HepG2 (cell line): ENCODE measurements at regions not wholly inside any gene's neighbourhood (a gene's known extent, or its start where the extent isn't known, plus 50 kb on each side); places are given as distances from the start of the nearest gene placed in this dataset.

ENCODE experiments used
- ATAC-seq: fragments of 200-7000 bp; cut with Tn5 transposase; 3 replicates; pipeline ENCODE4 v1.9.1; 2020; ENCODE audit warnings: mild to moderate bottlenecking, moderate library complexity
- BruUV-seq: library from RNA; stranded (reverse); fragments of 400-500 nt; replicated peaks from 2 replicates; lab custom pipeline; 2021; lab: Mats Ljungman, UMichigan
- CTCF ChIA-PET: fragments of 300-600 bp; formaldehyde crosslinking; extraction: SDS; loops from one replicate; lab custom pipeline; 2021; ENCODE audit warnings: low total read pairs, inconsistent platforms, low intra/inter-chr PET ratio; lab: Yijun Ruan, JAX
- POLR2A ChIA-PET: fragments of 350-600 bp; sonication (Branson Sonifier 250); formaldehyde crosslinking; loops from one replicate; lab custom pipeline; 2020; ENCODE audit warnings: antibody characterized with exemption, inconsistent platforms; lab: Yijun Ruan, JAX
- DNase-seq: peaks from one replicate; pipeline ENCODE4 v3.0.0-alpha.2; 2015; ENCODE audit warnings: low spot score
- FAIRE-seq: peaks from 3 replicates; lab custom pipeline; 2011; peaks lifted over from hg19 to GRCh38; lab: Jason Lieb, UNC
- H2AFZ ChIP-seq: one replicate; pipeline ENCODE4 v1.6.1; 2011; ENCODE audit warnings: low read length, inconsistent platforms
- H3K27ac ChIP-seq: fragments of 300-600 bp; 3 replicates; pipeline ENCODE4 v1.8.0; 2011; ENCODE audit warnings: mixed run types, mild to moderate bottlenecking, mixed read lengths, low read length, inconsistent platforms; ENCODE audit not compliant: insufficient read depth; ENCODE audit errors: extremely low read length
- H3K27me3 ChIP-seq, 2 experiments: fragments of 200-600 bp in 1 of 2; 2 replicates in 1 of 2; 3 replicates in 1 of 2; pipeline versions ENCODE4 v1.6.0 to v1.8.0; 2011; ENCODE audit warnings: low read length in 2 of 2, mild to moderate bottlenecking in 2 of 2, moderate library complexity in 2 of 2, inconsistent platforms in 1 of 2; ENCODE audit not compliant: insufficient read depth in 2 of 2, control insufficient read depth in 1 of 2
- H3K36me3 ChIP-seq, 2 experiments: fragments of 200-600 bp in 1 of 2; replicated peaks in 1 of 2; 2 replicates in 1 of 2; 3 replicates in 1 of 2; pipeline versions ENCODE4 v1.5.1 to v1.8.0; 2011; ENCODE audit warnings: low read length in 2 of 2, inconsistent platforms in 1 of 2; ENCODE audit not compliant: insufficient read depth in 2 of 2, control insufficient read depth in 1 of 2
- H3K4me1 ChIP-seq: 2 replicates; pipeline ENCODE4 v1.5.1; 2012; ENCODE audit warnings: low read length, inconsistent platforms; ENCODE audit not compliant: insufficient read depth
- H3K4me2 ChIP-seq: 2 replicates; pipeline ENCODE4 v1.6.0; 2011; ENCODE audit warnings: low read depth, low read length, inconsistent platforms
- H3K4me3 ChIP-seq, 3 experiments: fragments of 200-600 bp in 1 of 3; sonication (generic), shearing (Covaris generic) in 1 of 3; replicated peaks in 1 of 3; 2 replicates each; pipeline ENCODE4 v1.5.1; 2011 to 2016; ENCODE audit warnings: low read length in 3 of 3, inconsistent platforms in 2 of 3, low read depth in 2 of 3, mild to moderate bottlenecking in 2 of 3, control low read depth in 1 of 3, mixed read lengths in 1 of 3; ENCODE audit not compliant: insufficient read depth in 1 of 3
- H3K79me2 ChIP-seq: one replicate; pipeline ENCODE4 v1.6.1; 2011; ENCODE audit warnings: low read length, inconsistent platforms; ENCODE audit not compliant: insufficient read depth
- H3K9ac ChIP-seq: 2 replicates; pipeline ENCODE4 v1.6.0; 2011; ENCODE audit warnings: mild to moderate bottlenecking, low read depth, low read length, inconsistent platforms; ENCODE audit not compliant: insufficient read depth
- H3K9me3 ChIP-seq: 2 replicates; pipeline ENCODE4 v1.5.1; 2012; ENCODE audit warnings: mild to moderate bottlenecking, low read length
- H4K20me1 ChIP-seq: 2 replicates; pipeline ENCODE4 v1.6.0; 2011; ENCODE audit warnings: inconsistent platforms, mild to moderate bottlenecking, low read length, moderate library complexity; ENCODE audit not compliant: insufficient read depth
- ATAD3A ChIP-seq: sonication (generic); formaldehyde crosslinking; IDR thresholded peaks from 2 replicates; pipeline ENCODE4 v1.4.0; 2020; ENCODE audit warnings: missing genetic modification reagents
- CAMTA2 ChIP-seq: sonication (generic); formaldehyde crosslinking; IDR thresholded peaks from 2 replicates; pipeline ENCODE4 v1.4.0; 2020; ENCODE audit warnings: mild to moderate bottlenecking, missing genetic modification reagents, borderline replicate concordance
- CHD4 ChIP-seq: fragments of 200-600 bp; sonication (generic); IDR thresholded peaks from 2 replicates; pipeline ENCODE4 v1.7.0; 2017; ENCODE audit warnings: mild to moderate bottlenecking, low read length, borderline replicate concordance
- TMF1 ChIP-seq: sonication (generic); formaldehyde crosslinking; IDR thresholded peaks from 2 replicates; pipeline ENCODE4 v1.8.1; 2022; ENCODE audit warnings: low read depth, missing genetic modification reagents
- TOE1 ChIP-seq: sonication (generic); formaldehyde crosslinking; IDR thresholded peaks from 2 replicates; pipeline ENCODE4 v1.4.0; 2020; ENCODE audit warnings: mild to moderate bottlenecking, missing genetic modification reagents
- ZKSCAN5 ChIP-seq: sonication (generic); formaldehyde crosslinking; IDR thresholded peaks from 2 replicates; pipeline ENCODE4 v1.5.1; 2020; ENCODE audit warnings: mild to moderate bottlenecking, missing genetic modification reagents
- ZNF143 ChIP-seq: sonication (generic); formaldehyde crosslinking; IDR thresholded peaks from 2 replicates; pipeline ENCODE4 v1.4.0; 2020; ENCODE audit warnings: missing genetic modification reagents
- ZNF225 ChIP-seq: sonication (generic); formaldehyde crosslinking; IDR thresholded peaks from 2 replicates; pipeline ENCODE4 v1.4.0; 2020; ENCODE audit warnings: mild to moderate bottlenecking, missing genetic modification reagents
- ZNF678 ChIP-seq: sonication (generic); formaldehyde crosslinking; IDR thresholded peaks from 2 replicates; pipeline ENCODE4 v1.4.0; 2020; ENCODE audit warnings: mild to moderate bottlenecking, missing genetic modification reagents
- ZNF749 ChIP-seq: sonication (generic); formaldehyde crosslinking; IDR thresholded peaks from 2 replicates; pipeline ENCODE4 v1.8.0; 2022; ENCODE audit warnings: mild to moderate bottlenecking, missing genetic modification reagents, moderate library complexity, borderline replicate concordance
- in situ Hi-C: cut with HindIII; loops from 2 replicates; pipeline ENCODE4 v1.10.0; 2017; ENCODE audit warnings: low pct_unique_long_range_greater_than_20kb; ENCODE audit not compliant: extremely low pct_ligation_motif_present
- intact Hi-C: fragments of 100-400 bp; cut with micrococcal nuclease; formaldehyde crosslinking; loops from one replicate; pipeline ENCODE4 v1.10.0; 2022; ENCODE audit not compliant: unreplicated experiment
- TF ChIP-seq, protein P1 (sequence below): fragments of 450-650 bp; IDR thresholded peaks from 2 replicates; pipeline ENCODE4 v1.6.1; 2017; ENCODE audit warnings: mild to moderate bottlenecking
- TF ChIP-seq, protein P2 (sequence below): sonication (generic); formaldehyde crosslinking; IDR thresholded peaks from 2 replicates; pipeline ENCODE4 v1.8.1; 2023; ENCODE audit warnings: missing genetic modification reagents, mild to moderate bottlenecking, borderline replicate concordance

- FAIRE-seq: no peak
- no peak overlapping the region for H3K27ac ChIP-seq
- in situ Hi-C loops: no loop called here
- H3K27me3 ChIP-seq: no peaks in the 10 kb centered on the region
- no peak overlapping the region for H2AFZ ChIP-seq
- BruUV-seq: no TSS peak
- no peak overlapping the region for H3K9ac ChIP-seq
- TF ChIP-seq CHD4: no peak
- no peak for TF ChIP-seq CAMTA2 (CRISPR knock-in tag)
- no peak for TF ChIP-seq ATAD3A (CRISPR knock-in tag)
- no peak for TF ChIP-seq TMF1 (CRISPR knock-in tag)
- TF ChIP-seq ZKSCAN5 (CRISPR knock-in tag): no peak
- no peak for TF ChIP-seq ZNF749 (CRISPR knock-in tag)
- TF ChIP-seq TOE1 (CRISPR knock-in tag): no peak
- no peak for TF ChIP-seq ZNF143 (CRISPR knock-in tag)
- no peak for TF ChIP-seq ZNF678 (CRISPR knock-in tag)
- TF ChIP-seq, protein P1, sequence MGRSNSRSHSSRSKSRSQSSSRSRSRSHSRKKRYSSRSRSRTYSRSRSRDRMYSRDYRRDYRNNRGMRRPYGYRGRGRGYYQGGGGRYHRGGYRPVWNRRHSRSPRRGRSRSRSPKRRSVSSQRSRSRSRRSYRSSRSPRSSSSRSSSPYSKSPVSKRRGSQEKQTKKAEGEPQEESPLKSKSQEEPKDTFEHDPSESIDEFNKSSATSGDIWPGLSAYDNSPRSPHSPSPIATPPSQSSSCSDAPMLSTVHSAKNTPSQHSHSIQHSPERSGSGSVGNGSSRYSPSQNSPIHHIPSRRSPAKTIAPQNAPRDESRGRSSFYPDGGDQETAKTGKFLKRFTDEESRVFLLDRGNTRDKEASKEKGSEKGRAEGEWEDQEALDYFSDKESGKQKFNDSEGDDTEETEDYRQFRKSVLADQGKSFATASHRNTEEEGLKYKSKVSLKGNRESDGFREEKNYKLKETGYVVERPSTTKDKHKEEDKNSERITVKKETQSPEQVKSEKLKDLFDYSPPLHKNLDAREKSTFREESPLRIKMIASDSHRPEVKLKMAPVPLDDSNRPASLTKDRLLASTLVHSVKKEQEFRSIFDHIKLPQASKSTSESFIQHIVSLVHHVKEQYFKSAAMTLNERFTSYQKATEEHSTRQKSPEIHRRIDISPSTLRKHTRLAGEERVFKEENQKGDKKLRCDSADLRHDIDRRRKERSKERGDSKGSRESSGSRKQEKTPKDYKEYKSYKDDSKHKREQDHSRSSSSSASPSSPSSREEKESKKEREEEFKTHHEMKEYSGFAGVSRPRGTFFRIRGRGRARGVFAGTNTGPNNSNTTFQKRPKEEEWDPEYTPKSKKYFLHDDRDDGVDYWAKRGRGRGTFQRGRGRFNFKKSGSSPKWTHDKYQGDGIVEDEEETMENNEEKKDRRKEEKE: no peak
- TF ChIP-seq, protein P2, sequence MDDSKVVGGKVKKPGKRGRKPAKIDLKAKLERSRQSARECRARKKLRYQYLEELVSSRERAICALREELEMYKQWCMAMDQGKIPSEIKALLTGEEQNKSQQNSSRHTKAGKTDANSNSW (CRISPR knock-in tag): no peak
- no peak for TF ChIP-seq ZNF225
- intact Hi-C loops: loop anchor here (5.0 kb wide), 1 partner anchor 850 kb away; no protein-coding TSS in a partner anchor
- H3K4me3 ChIP-seq: no peak overlapping the region
- no peak for DNase-seq
- no peaks in the 10 kb centered on the region for H3K4me1 ChIP-seq
- H4K20me1 ChIP-seq: no peaks in the 10 kb centered on the region
- no peaks in the 10 kb centered on the region for H3K79me2 ChIP-seq
- H3K4me2 ChIP-seq: no peak overlapping the region
- CTCF ChIA-PET: no interaction called here
- no peak for ATAC-seq
- POLR2A ChIA-PET: no interaction called here
- H3K36me3 ChIP-seq: no peaks in the 10 kb centered on the region
- H3K9me3 ChIP-seq: no peaks in the 10 kb centered on the region
These were observed 265.0 kb downstream of the TAFA4 start for GRCh38 chr3:68667346-68667745.
